ENCODE measurements at regions not wholly inside any gene's neighbourhood (a gene's known extent, or its start where the extent isn't known, plus 50 kb on each side); places are given as distances from the start of the nearest gene placed in this dataset.

DNA sequence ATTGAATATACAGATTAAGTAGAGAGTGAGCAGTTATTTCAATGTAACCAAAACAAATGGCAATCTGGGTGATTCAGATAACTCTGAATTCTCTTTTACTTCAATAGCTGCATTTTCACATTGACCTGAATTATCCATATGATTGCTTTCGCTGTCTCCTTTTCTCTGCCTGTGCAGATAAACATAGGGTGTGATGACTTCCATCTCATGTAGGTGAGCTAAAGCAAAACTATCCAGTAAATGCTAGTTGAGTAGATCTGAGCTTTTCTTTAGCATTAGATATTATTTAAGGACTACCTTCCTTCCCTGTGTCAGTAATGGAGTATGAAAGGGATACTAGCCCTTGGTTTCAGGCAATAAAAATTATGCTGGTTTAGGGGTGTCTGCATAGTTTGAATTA is 288.6 kb downstream of the OXSM start:
- TF ChIP-seq, protein P1, sequence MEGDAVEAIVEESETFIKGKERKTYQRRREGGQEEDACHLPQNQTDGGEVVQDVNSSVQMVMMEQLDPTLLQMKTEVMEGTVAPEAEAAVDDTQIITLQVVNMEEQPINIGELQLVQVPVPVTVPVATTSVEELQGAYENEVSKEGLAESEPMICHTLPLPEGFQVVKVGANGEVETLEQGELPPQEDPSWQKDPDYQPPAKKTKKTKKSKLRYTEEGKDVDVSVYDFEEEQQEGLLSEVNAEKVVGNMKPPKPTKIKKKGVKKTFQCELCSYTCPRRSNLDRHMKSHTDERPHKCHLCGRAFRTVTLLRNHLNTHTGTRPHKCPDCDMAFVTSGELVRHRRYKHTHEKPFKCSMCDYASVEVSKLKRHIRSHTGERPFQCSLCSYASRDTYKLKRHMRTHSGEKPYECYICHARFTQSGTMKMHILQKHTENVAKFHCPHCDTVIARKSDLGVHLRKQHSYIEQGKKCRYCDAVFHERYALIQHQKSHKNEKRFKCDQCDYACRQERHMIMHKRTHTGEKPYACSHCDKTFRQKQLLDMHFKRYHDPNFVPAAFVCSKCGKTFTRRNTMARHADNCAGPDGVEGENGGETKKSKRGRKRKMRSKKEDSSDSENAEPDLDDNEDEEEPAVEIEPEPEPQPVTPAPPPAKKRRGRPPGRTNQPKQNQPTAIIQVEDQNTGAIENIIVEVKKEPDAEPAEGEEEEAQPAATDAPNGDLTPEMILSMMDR (optimal IDR thresholded peaks at IDR 0.05 in 1 of 3, IDR thresholded peaks at IDR 0.05 in 1 of 3, conservative IDR thresholded peaks at IDR 0.05 in 1 of 3; ENCODE audit: extremely low read depth in 1 of 3, insufficient read depth in 2 of 3, low read length in 3 of 3): no peak
- no peak for TF ChIP-seq EZH2 (IDR thresholded peaks at IDR 0.05; ENCODE audit: low read length)

Data from keratinocyte (primary cell).